Activated naive CD4-positive, alpha-beta T cell treated with anti-CD3 and anti-CD28 coated beads, Interleukin-2, amount 10 ng/mL, durations not matched to agents 7 days and 5 days (primary cell): ENCODE measurements at regions not wholly inside any gene's neighbourhood (a gene's known extent, or its start where the extent isn't known, plus 50 kb on each side); places are given as distances from the start of the nearest gene placed in this dataset.

Experiments used
- CTCF ChIA-PET: fragments of 350-600 bp; sonication (Branson Sonifier 250); formaldehyde crosslinking; loops from one replicate; lab custom pipeline; 2021; ENCODE audit warnings: antibody characterized with exemption; lab: Charles Lee
- DNase-seq: peaks from one replicate; pipeline ENCODE4 v3.0.0-alpha.2; 2020
- H3K27ac Mint-ChIP-seq: one replicate; pipeline ENCODE4 v1.8.0; 2021; ENCODE audit warnings: mild to moderate bottlenecking, moderate library complexity, mixed read lengths
- H3K27me3 Mint-ChIP-seq: one replicate; pipeline ENCODE4 v1.8.0; 2021; ENCODE audit warnings: mild to moderate bottlenecking, mixed read lengths
- H3K36me3 Mint-ChIP-seq: one replicate; pipeline ENCODE4 v1.8.0; 2021; ENCODE audit warnings: mixed read lengths
- H3K4me1 Mint-ChIP-seq: one replicate; pipeline ENCODE4 v1.8.0; 2021; ENCODE audit warnings: mixed read lengths
- H3K4me3 Mint-ChIP-seq: one replicate; pipeline ENCODE4 v1.8.0; 2021; ENCODE audit warnings: mild to moderate bottlenecking, moderate library complexity, mixed read lengths
- H3K9me3 Mint-ChIP-seq: one replicate; pipeline ENCODE4 v1.8.0; 2021; ENCODE audit warnings: mixed read lengths

- Mint-ChIP-seq H3K9me3 (no peaks in the 10 kb centered on the region), H3K27ac (no peak overlapping the region), H3K4me3 (no peak overlapping the region), H3K4me1 (peaks cover 9% of the 10 kb centered on the region), H3K27me3 (peaks cover 13% of the 10 kb centered on the region), H3K36me3 (no peaks in the 10 kb centered on the region)
- CTCF ChIA-PET = interaction anchor here (1.0 to 1.6 kb wide), 2 partner anchors 17 to 73 kb away, joined by 3 to 7 read pairs; no protein-coding TSS in a partner anchor
- DNase-seq = no peak
These were observed 262.6 kb upstream of the MAP3K1 start for GRCh38 chr5:56552612-56553268.

GRCh38 chr5:56550227-56550626 is 265.1 kb upstream of the MAP3K1 start:
- CTCF ChIA-PET = no interaction called here
- Mint-ChIP-seq H3K4me3 (no peak overlapping the region), H3K36me3 (no peaks in the 10 kb centered on the region), H3K4me1 (peaks cover 9% of the 10 kb centered on the region), H3K9me3 (no peaks in the 10 kb centered on the region), H3K27me3 (peaks cover 4% of the 10 kb centered on the region), H3K27ac (no peak overlapping the region)
- DNase-seq = no peak

GRCh38 chr5:56549096-56549886 is 266.1 kb upstream of the MAP3K1 start:
- Mint-ChIP-seq H3K4me1 (peaks cover 9% of the 10 kb centered on the region), H3K36me3 (no peaks in the 10 kb centered on the region), H3K9me3 (no peaks in the 10 kb centered on the region), H3K27ac (no peak overlapping the region), H3K27me3 (peaks cover 4% of the 10 kb centered on the region), H3K4me3 (no peak overlapping the region)
- no peak for DNase-seq
- CTCF ChIA-PET = no interaction called here

- Mint-ChIP-seq H3K4me1 (peaks cover 21% of the 10 kb centered on the region), H3K4me3 (no peak overlapping the region), H3K27me3 (peaks cover 4% of the 10 kb centered on the region), H3K36me3 (peaks cover 2% of the 10 kb centered on the region), H3K9me3 (no peaks in the 10 kb centered on the region), H3K27ac (no peak overlapping the region)
- CTCF ChIA-PET = no interaction called here
- no peak for DNase-seq
These were observed 270.3 kb upstream of the MAP3K1 start for GRCh38 chr5:56545016-56545415.

GRCh38 chr5:56543441-56544388 is 271.6 kb upstream of the MAP3K1 start:
- peaks cover 12% of the 10 kb centered on the region for H3K4me1 Mint-ChIP-seq
- no peak for DNase-seq
- CTCF ChIA-PET = no interaction called here
- no peak overlapping the region for H3K4me3 Mint-ChIP-seq
- peaks cover 5% of the 10 kb centered on the region for H3K36me3 Mint-ChIP-seq
- H3K27ac Mint-ChIP-seq = no peak overlapping the region
- no peaks in the 10 kb centered on the region for H3K9me3 Mint-ChIP-seq
- H3K27me3 Mint-ChIP-seq = peaks cover 4% of the 10 kb centered on the region

- Mint-ChIP-seq H3K4me3 (no peak overlapping the region), H3K9me3 (peaks cover 6% of the 10 kb centered on the region), H3K36me3 (peaks cover 5% of the 10 kb centered on the region), H3K4me1 (peaks cover 19% of the 10 kb centered on the region), H3K27ac (no peak overlapping the region), H3K27me3 (no peaks in the 10 kb centered on the region)
- CTCF ChIA-PET = no interaction called here
- DNase-seq = no peak
These were observed 275.1 kb upstream of the MAP3K1 start for GRCh38 chr5:56540266-56540665.

GRCh38 chr5:56538580-56538979 is 276.8 kb upstream of the MAP3K1 start:
- DNase-seq = no peak
- Mint-ChIP-seq H3K36me3 (peaks cover 5% of the 10 kb centered on the region), H3K27ac (no peak overlapping the region), H3K27me3 (no peaks in the 10 kb centered on the region), H3K9me3 (peaks cover 6% of the 10 kb centered on the region), H3K4me1 (peaks cover 36% of the 10 kb centered on the region), H3K4me3 (no peak overlapping the region)
- CTCF ChIA-PET = no interaction called here

- peaks cover 52% of the 10 kb centered on the region for H3K4me1 Mint-ChIP-seq
- H3K27me3 Mint-ChIP-seq = no peaks in the 10 kb centered on the region
- no peak overlapping the region for H3K4me3 Mint-ChIP-seq
- peaks cover 4% of the 10 kb centered on the region for H3K36me3 Mint-ChIP-seq
- DNase-seq = no peak
- peaks cover 6% of the 10 kb centered on the region for H3K9me3 Mint-ChIP-seq
- CTCF ChIA-PET = interaction anchor here (1.0 kb wide), 1 partner anchor 291 kb away, joined by 3 read pairs; no protein-coding TSS in a partner anchor
- H3K27ac Mint-ChIP-seq = peak overlapping the region; percentile 90
These were observed 280.0 kb upstream of the MAP3K1 start for GRCh38 chr5:56535347-56535746.

GRCh38 chr5:56534102-56534829 is 281.1 kb upstream of the MAP3K1 start:
- CTCF ChIA-PET = interaction anchor here (0.7 to 1.0 kb wide), 2 partner anchors 67 to 292 kb away, joined by 3 read pairs; no protein-coding TSS in a partner anchor
- Mint-ChIP-seq H3K4me3 (no peak overlapping the region), H3K9me3 (peaks cover 6% of the 10 kb centered on the region), H3K27me3 (no peaks in the 10 kb centered on the region), H3K27ac (peak overlapping the region; percentile 90), H3K4me1 (peaks cover 52% of the 10 kb centered on the region), H3K36me3 (peaks cover 4% of the 10 kb centered on the region)
- DNase-seq = peak; percentile 64

GRCh38 chr5:56532466-56532865 is 282.9 kb upstream of the MAP3K1 start:
- H3K27me3 Mint-ChIP-seq = peaks cover under 1% of the 10 kb centered on the region
- no peak overlapping the region for H3K4me3 Mint-ChIP-seq
- H3K36me3 Mint-ChIP-seq = no peaks in the 10 kb centered on the region
- no peak for DNase-seq
- CTCF ChIA-PET = no interaction called here
- H3K4me1 Mint-ChIP-seq = peaks cover 65% of the 10 kb centered on the region
- H3K9me3 Mint-ChIP-seq = peaks cover 3% of the 10 kb centered on the region
- H3K27ac Mint-ChIP-seq = no peak overlapping the region

- no peaks in the 10 kb centered on the region for H3K36me3 Mint-ChIP-seq
- H3K27me3 Mint-ChIP-seq = peaks cover 4% of the 10 kb centered on the region
- CTCF ChIA-PET = no interaction called here
- H3K27ac Mint-ChIP-seq = peak overlapping the region; percentile 30
- H3K9me3 Mint-ChIP-seq = no peaks in the 10 kb centered on the region
- no peak for DNase-seq
- H3K4me1 Mint-ChIP-seq = peaks cover 68% of the 10 kb centered on the region
- H3K4me3 Mint-ChIP-seq = no peak overlapping the region
These were observed 284.7 kb upstream of the MAP3K1 start for GRCh38 chr5:56530626-56531138.

GRCh38 chr5:56529666-56530430 is 285.5 kb upstream of the MAP3K1 start:
- Mint-ChIP-seq H3K4me1 (peaks cover 63% of the 10 kb centered on the region), H3K9me3 (no peaks in the 10 kb centered on the region), H3K4me3 (no peak overlapping the region), H3K27me3 (peaks cover 4% of the 10 kb centered on the region), H3K36me3 (no peaks in the 10 kb centered on the region), H3K27ac (no peak overlapping the region)
- DNase-seq = no peak
- CTCF ChIA-PET = no interaction called here

- no peak for DNase-seq
- no peaks in the 10 kb centered on the region for H3K9me3 Mint-ChIP-seq
- CTCF ChIA-PET = no interaction called here
These were observed 288.2 kb upstream of the MAP3K1 start for GRCh38 chr5:56527174-56527573.

More at GRCh38 chr5:56527174-56527573, 288.2 kb upstream of the MAP3K1 start:
- peaks cover 36% of the 10 kb centered on the region for H3K4me1 Mint-ChIP-seq
- no peak overlapping the region for H3K4me3 Mint-ChIP-seq
- H3K27me3 Mint-ChIP-seq = peaks cover 4% of the 10 kb centered on the region
- peaks cover 2% of the 10 kb centered on the region for H3K36me3 Mint-ChIP-seq
- H3K27ac Mint-ChIP-seq = peak overlapping the region; percentile 38
